Fibroblast of skin of scalp (primary cell): ENCODE measurements at regions not wholly inside any gene's neighbourhood (a gene's known extent, or its start where the extent isn't known, plus 50 kb on each side); places are given as distances from the start of the nearest gene placed in this dataset.
"Not testable (repeated sequence)": the region's sequence is repeated elsewhere in the genome, so short reads cannot be mapped to it uniquely, and the experiment has no call there.

Source experiments
- DNase-seq: peaks from one replicate; pipeline ENCODE4 v3.0.0-alpha.2; 2013

DNA sequence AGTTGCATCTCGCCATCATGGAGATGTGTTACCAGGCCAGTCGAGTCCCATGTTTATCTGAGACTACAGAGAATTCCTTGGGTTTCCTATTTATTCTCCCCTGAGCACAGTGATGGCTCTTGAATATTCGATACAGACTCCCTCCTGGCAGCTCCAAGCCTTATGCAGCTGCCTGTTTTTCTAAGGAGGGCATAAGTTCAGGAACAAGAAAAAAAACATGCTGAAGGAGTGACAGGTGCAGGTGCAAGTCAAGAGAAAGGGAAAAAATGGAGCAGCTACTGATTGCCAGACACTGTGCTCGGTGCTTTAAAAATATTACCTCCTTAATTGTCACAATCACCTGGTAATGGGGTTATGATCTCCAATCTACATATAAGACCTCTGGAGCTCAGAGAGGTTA is 177.2 kb upstream of the DPP10 start:
- DNase-seq = no peak

GRCh38 chr2:114274957-114275356 is 167.5 kb upstream of the DPP10 start:
- DNase-seq = no peak

DNA sequence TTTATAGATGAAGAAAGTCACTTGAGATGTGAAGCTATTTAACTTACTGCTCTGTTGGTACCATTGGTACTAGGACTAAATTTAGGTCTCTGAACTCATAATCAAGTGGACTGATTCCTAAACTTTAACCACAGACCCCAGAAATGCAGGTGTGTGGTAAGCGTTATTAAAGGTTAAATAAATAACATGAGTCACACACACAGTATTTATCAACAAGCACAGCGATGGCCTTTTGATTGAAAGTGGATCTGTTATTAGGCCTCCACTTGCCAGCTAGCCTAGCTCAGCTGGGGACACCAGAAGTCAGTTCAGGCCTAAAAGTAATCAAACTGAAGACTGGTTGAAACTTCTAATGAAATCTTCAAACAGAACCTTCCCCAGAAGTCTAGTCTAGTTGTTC is 161.3 kb upstream of the DPP10 start:
- DNase-seq = no peak

- DNase-seq = no peak
These were observed 158.7 kb upstream of the DPP10 start for GRCh38 chr2:114283774-114284173.

GRCh38 chr2:114286438-114286837 is 156.0 kb upstream of the DPP10 start:
- DNase-seq = no peak

DNA sequence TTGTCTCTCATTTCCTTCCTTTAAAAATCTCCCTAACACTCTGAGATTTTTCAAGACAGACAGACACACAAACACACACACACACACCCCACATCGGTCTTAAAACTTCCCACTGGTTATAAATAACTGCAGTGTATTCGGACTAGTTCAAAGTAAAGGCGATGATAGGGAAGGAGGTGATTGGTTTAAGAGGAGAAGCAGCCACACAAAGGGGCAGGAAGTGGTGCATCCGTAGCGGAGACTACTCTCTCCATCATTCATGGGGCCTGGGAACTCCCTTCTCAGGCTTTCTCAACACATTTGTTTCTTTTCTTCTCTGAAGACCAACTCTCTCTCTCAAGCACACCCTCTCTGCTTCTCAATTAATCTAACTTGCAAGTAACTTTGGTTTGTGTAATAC is 149.1 kb upstream of the DPP10 start:
- DNase-seq = no peak

GRCh38 chr2:114294741-114295140 is 147.7 kb upstream of the DPP10 start:
- DNase-seq = no peak

DNA sequence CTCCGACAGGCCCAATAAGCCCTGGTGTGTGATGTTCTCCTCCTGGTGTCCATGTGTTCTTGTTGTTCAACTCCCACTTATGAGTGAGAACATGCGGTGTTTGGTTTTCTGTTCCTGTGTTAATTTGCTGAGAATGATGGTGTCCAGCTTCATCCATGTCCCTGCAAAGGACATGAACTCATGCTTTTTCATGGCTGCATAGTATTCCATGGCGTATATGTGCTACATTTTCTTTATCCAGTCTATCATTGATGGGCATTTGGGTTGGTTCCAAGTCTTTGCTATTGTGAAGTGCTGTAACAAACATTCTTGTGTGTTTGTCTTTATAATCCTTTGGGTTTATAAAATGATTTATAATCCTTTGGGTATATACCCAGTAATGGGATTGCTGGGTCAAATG is 142.1 kb upstream of the DPP10 start:
- DNase-seq = not testable (repeated sequence)

DNA sequence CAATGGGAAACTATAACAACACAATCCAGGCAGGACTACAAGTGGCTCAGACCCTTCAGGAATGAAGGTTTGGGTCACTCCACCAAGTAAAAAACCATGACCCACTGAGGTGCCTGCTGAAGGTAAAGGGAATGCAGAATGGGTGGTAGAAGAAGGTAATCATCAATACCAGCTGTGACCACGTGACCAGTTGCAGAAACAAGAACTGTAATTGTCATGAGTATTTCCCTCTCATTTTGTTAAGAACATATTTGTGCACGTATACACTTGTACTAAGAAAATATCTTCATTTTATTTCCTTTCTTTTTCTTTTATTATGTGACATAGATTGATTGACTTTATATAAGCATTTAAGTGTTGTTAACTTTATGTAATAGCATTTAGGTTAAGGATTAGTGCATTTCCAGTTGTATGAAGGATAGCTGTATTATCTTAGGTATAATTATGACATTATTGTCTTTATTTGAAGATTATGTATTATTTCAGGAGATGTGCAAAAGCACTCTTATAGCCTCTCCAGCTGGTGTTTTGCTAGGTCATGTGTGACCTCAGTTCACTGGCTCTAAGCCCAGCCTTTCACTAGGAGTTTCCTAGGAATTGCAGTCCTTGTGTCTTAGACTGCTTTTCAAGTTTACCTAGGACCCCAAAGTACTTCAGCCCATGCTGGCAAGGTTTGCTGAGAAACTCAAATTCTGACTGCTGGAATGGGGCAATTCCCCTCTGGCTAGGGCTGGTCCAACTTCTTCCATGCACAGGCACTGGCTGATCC is 125.7 kb upstream of the DPP10 start:
- DNase-seq = no peak

- no peak for DNase-seq
These were observed 111.8 kb upstream of the DPP10 start for GRCh38 chr2:114330594-114330993.

DNA sequence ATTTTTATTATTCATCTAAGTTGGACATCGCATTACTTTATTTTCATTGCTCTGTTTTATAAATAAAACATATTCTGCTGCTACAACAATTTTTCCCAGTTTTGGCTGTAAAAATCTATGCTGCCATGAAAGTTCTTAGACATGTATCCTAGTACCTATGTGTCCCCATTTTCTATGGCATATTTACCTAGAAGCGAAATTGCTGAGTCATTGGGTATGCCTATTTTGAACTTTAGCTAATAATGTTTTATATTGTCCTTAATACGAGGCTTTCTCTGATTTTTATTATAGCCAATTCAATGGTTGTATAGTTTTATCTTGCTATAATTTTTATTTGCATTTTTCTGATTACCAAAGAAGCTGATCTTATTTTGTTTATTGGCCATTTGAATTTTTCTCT is 110.5 kb upstream of the DPP10 start:
- DNase-seq = no peak

- DNase-seq = no peak
These were observed 97.2 kb upstream of the DPP10 start for GRCh38 chr2:114345246-114345645.

DNA sequence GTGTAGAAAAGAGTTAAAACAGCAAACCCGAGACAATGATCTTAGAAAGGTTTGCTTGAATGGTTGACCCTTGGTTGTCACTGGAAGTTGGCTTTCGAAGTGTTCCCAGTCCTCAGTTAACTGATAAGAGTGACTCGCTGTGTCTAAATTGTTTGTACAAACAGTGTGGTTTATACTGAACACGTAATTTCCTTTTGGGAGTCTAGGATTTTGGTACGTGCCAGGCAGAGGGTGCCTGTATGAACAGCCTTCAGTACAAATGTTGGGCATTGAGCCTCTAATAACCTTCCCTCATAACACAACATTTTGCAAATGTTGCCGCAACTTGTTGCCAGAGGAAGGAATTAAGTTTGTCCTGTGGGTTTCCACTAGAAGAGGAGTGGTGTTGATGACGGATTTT is 95.8 kb upstream of the DPP10 start:
- DNase-seq = no peak

DNA sequence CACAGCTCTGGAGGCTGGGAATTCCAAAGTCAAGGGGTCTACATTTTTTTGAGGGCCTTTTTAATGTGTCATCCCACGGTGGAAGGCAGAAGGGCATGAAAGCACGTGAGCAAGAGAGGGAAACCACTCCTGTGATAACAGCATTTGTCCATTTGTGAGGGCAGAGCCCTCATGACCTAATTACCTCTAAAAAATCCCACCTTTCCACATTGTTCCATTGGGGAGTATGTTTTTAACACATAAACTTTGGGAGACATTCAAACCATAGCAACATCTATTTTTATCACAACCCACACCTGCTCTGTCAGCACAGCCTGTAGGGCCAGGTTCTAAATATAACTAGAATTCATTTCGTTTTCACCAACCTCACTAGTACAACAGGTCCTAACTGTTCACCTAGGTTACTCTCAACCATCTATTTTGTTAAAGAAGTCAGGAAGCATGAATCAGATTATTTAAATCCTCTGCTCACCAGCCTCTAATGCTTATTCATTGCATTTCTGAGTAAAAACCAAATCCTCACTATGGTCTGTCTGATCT is 92.2 kb upstream of the DPP10 start:
- no peak for DNase-seq

DNA sequence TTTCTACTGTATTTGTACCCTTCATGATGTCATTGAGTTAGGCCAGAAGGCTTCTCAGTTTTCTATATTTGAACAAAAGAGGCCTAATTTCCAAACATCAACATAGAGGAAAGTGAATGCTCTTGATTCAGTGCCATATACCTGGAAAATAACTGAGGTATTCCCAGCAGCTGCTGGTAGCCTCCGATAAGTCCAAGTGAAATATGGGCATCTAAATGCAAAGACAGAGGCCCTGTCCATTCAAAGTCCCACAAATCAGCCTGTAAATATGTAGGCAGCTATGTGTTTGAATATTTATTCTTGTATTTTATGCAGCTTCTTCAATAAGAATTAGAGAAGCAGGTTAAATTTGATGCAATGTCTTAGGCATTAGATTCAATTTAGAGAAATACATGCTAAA is 89.5 kb upstream of the DPP10 start:
- DNase-seq = no peak

GRCh38 chr2:114354199-114354598 is 88.2 kb upstream of the DPP10 start:
- no peak for DNase-seq

DNA sequence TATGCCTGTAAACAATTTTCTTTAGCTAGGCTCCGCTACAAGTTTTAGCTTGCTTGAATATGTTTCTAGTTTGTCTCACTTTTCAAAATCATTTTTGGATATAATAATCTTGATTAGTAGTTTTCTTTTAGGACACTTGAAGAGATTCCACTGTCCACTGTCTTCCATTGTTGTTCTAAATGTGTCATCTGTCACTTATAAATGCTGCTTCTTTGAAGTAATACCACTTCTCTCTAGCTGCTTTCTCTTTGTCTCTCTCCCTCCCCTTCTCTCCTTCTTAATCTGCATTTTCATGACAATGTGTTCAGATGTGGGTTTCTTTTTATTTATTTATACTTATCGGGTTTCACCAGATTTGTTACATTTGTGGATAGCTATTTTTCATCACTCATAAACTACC is 73.7 kb upstream of the DPP10 start:
- DNase-seq = no peak

DNA sequence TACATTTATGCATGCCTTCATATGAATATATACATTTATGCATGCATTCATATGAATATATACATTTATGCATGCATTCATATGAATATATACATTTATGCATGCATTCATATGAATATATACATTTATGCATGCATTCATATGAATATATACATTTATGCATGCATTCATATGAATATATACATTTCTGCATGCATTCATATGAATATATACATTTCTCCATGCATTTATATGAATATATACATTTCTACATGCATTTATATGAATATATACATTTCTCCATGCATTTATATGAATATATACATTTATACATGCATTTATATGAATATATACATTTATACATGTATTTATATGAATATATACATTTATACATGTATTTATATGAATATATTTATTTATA is 70.7 kb upstream of the DPP10 start:
- not testable (repeated sequence) for DNase-seq

DNA sequence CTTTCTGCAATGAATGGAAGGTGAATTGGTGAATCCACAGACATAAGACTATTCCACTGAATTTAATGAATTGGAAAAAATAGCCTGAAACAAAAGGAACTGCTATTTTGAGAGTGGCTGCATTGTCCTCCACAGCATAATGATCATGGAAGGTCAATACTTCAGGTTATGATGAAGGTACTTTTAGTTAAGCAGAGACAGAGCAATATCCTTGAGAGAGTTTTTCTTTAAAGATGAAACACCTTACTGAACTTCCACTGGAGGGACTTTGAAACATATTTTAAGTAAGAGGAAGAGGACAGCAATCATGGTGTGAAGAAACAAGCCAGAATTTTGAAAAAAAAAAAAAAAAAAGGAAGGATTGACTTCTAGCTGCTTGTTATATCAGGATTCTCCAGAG is 68.8 kb upstream of the DPP10 start:
- no peak for DNase-seq

DNA sequence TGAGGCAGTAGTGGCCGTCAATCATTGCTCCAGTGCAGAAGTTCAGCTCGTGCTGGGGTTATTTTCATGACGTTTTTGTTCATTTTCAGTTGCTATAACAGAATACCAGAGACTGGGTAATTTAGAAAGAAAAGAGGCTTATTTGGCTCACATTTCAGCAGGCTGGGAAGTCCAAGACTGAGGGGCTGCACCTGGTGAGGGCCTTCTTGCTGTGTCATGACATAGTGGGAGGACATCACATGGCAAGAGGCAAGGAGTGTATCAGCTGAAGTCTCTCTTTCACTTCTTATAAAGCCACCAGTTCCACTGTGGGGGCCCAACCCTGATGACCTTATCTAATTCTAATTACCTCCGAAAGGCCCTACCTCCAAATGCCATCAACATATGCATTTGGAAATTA is 58.0 kb upstream of the DPP10 start:
- no peak for DNase-seq

DNA sequence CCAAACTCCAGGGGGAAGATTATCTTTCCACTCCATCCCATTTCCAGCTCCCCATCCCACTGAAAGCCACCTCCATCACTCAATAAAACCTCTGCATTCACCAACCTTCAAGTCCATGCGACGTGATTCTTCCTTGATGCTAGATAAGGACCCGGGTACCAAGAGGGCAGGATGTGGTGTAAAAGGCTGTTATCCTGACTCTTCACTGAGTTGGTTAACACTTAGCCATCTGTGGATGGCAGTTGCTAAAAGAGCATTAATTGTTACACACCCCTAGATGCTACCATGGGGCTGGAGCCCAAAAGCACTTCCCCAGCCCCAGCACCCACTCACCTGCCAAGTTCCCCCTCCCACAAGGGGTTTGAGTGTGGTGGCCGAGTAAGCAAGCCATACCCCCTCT is 53.4 kb upstream of the DPP10 start:
- DNase-seq = no peak
